GM21381 (cell line): ENCODE measurements at regions not wholly inside any gene's neighbourhood (a gene's known extent, or its start where the extent isn't known, plus 50 kb on each side); places are given as distances from the start of the nearest gene placed in this dataset.
A peak's percentile ranks its signal among the peaks of the same experiment; 100 is the strongest.
"Not testable (repeated sequence)": the region's sequence is repeated elsewhere in the genome, so short reads cannot be mapped to it uniquely, and the experiment has no call there.

Experiments
- ATAC-seq: cut with Tn5 transposase; IDR thresholded peaks from one replicate; pipeline ENCODE4 v1.9.1; 2021; ENCODE audit warnings: mild to moderate bottlenecking, moderate library complexity; ENCODE audit not compliant: unreplicated experiment

GRCh38 chr2:110291909-110292579 is 79.7 kb upstream of the MTLN start:
- ATAC-seq: not testable (repeated sequence)

DNA sequence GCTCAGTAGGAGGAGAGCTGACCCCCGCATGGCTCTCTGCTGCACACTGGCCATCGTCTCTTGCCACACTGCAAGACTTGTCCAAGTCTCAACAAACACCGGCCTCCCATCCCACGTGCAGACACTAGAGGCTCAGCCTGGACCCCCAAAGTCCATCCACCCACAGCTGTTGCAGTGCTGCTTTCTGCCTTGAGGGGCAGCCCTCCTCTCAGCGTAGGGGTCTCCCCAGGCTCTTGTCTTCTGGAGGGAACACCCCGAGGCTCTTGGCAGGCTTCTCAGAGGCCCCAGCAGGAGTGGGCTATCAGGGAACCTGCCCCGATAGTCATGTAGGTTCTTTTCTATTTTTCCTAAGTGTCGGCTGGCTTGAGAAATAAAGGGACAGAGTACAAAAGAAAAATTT is 75.5 kb upstream of the MTLN start:
- not testable (repeated sequence) for ATAC-seq

DNA sequence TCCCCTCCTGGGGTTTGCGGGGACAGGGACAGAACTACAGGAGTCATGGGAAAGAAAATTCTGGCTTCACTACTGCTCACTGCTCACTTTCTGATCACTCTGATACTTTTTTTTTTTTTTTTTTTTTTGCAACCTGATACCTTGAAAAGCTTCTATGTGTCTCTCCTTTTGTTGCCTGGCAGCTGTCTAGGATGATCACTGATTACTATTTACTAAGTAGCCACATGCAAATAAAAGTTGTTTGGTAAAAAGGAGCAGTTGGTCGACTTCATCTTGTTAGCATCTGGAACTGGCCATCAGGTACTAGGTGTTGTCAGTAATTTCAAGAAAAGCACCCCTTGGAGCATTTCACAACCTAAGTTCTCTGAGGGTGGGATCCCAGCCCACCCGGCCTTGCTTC is 74.9 kb upstream of the MTLN start:
- ATAC-seq: not testable (repeated sequence)

- ATAC-seq: not testable (repeated sequence)
Measured at GRCh38 chr2:110285002-110285401, 72.7 kb upstream of the MTLN start.

DNA sequence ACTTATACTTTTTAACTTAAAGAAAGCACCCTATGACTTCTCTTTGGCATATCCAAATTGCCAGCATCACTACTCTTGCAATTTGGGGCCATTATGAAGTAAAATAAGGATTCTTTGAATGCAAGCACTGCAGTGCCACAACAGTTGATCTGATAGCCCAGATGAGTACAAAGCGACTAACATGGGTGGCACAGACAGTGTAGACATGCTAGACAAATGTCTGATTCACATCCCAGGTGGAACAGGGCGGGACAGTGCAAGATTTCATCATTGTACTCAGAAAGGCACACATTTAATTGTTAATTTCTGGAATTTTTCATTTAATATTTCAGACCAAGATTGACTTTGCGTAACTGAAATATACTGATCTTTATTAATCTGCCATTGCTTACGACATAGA is 68.5 kb upstream of the MTLN start:
- ATAC-seq: not testable (repeated sequence)

DNA sequence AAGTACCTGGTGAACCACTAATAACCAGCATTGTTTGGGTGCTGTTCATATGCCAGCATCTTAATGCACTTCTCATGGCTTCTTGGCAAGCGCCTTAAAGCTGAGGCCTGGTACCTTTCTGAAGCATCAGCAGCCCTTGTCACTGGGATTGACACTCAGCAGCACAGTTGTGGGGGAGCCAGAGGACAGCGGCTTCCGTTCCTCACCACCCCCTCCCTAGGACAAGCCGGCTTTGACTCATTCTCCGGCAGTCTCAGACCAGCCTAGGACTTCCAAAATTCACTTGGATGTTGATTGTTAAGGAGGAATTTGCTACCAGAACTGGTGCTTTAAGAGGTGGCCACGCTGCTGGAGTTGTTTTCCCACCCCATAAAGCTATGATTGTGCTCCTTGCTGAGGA is 64.7 kb upstream of the MTLN start:
- ATAC-seq: not testable (repeated sequence)

DNA sequence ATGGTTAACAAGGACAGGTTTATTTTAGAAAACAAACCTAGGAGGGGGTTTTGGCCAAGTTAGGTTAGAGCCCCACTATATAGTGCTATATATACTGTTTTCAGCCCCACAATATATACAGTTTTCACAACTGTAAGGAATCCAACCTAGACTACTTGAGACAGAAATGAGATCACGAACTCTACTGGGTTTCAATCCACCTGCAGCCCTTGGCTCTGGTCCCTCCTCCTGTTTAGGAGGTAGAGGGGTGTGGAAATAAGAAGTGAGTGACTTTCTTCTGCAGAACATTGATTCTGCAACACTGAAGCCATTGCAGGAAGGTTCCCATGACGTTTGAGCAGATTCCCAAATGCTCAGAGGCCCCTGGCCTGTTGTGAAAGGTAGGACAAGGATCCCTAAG is 63.7 kb upstream of the MTLN start:
- not testable (repeated sequence) for ATAC-seq

GRCh38 chr2:110269674-110270073 is 57.3 kb upstream of the MTLN start:
- ATAC-seq: not testable (repeated sequence)

DNA sequence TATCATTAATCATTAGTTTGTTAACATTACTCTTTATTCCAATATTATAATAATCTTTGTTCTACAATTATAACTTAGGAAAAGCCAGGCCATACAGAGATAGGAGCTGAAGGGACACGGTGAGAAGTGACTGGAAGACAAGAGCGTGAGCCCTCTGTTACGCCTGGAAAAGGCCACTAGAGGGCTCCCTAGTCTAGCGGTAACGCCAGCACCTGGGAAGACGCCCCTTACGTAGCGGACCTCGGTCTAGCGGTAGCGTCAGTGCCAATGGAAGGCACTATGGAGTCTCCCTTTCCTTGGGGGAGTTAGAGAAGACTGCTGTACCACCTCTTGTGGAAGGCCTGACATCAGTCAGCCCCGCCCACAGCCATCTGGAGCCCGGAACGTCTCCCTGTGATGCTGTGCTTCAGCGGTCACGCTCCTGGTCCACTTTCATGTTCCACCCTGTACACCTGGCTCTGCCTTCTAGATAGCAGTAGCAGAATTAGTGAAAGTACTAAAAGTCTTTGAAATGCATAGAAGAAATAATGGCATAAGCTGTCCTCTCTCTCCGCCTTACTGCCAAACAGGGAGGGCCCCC is 55.6 kb upstream of the MTLN start:
- peak; percentile 49 for ATAC-seq

DNA sequence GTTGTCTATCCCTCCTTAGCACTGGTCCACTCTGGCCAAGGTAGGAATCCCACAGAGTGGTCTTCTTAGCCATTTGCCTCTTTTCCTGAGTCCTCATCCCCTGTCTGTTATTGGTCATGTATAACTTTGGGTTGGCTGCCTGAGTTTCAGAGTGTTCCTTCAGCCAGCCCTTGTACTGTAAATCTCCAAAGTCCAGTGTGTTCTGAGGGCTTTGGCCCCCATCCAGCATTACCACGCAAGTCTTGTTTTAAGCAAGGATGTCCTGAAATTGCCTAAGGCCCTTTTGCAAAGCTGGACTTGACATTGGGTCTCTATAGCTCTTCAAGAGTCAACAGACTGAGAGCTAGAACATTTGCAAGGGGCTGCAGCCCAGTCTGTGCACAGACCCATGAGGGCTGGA is 52.5 kb upstream of the MTLN start:
- not testable (repeated sequence) for ATAC-seq

DNA sequence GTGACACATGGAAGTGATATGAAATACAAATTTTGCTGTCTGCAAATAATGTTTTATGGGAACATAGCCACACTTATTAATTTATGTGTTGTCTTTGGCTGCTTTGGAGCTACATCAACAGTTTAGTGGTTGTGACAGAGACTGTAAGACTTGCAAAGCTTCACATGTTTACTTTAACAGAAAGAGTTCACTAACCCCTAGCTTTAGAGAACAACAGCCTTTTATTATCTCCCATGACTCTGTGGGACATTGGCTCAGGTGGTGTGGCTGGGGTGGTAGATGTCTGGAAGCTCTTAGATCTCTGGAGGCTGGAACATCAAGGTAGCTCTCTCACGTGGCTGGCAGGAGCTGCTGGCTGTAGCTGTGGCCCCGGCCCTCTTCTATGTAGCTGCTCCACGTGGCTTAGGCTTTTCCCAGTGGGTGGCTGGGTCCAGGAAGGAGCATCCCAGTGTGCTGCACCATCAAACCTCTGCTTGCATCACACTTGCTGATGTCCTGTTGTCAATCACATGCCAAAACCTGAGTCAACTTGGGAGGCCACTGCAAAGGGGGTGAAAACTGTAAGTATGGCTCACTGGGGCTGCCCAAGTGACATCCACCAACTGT is 51.8 kb upstream of the MTLN start:
- ATAC-seq: not testable (repeated sequence)

- ATAC-seq: not testable (repeated sequence)
Measured at GRCh38 chr2:110263462-110263861, 51.1 kb upstream of the MTLN start.
